ENCODE measurements at regions not wholly inside any gene's neighbourhood (a gene's known extent, or its start where the extent isn't known, plus 50 kb on each side); places are given as distances from the start of the nearest gene placed in this dataset.
A peak's percentile ranks its signal among the peaks of the same experiment; 100 is the strongest.

GRCh38 chr12:89087149-89087825, 265.0 kb downstream of the DUSP6 start:
- Mint-ChIP-seq H3K27ac (no peak overlapping the region), H3K4me1 (peaks cover 25% of the 10 kb centered on the region), H3K27me3 (ENCODE audit: low read depth) (peaks cover 3% of the 10 kb centered on the region), H3K36me3 (ENCODE audit: low read depth) (peaks cover 6% of the 10 kb centered on the region), H3K4me3 (no peak overlapping the region), H3K9me3 (peaks cover 15% of the 10 kb centered on the region)
- no peak for TF ChIP-seq CTCF (IDR thresholded peaks at IDR 0.05; ENCODE audit: unreplicated experiment in 3 of 3)

- Mint-ChIP-seq H3K4me3 (no peak overlapping the region), H3K27me3 (ENCODE audit: low read depth) (peaks cover under 1% of the 10 kb centered on the region), H3K9me3 (peaks cover 8% of the 10 kb centered on the region), H3K4me1 (peaks cover 43% of the 10 kb centered on the region), H3K27ac (no peak overlapping the region), H3K36me3 (ENCODE audit: low read depth) (peaks cover 3% of the 10 kb centered on the region)
- no peak for TF ChIP-seq CTCF (IDR thresholded peaks at IDR 0.05; ENCODE audit: unreplicated experiment in 3 of 3)
Measured at GRCh38 chr12:89085421-89085820, 266.9 kb downstream of the DUSP6 start.

GRCh38 chr12:89084751-89085150, 267.6 kb downstream of the DUSP6 start:
- H3K27me3 Mint-ChIP-seq (ENCODE audit: low read depth), result no peaks in the 10 kb centered on the region
- no peak overlapping the region for H3K4me3 Mint-ChIP-seq
- H3K36me3 Mint-ChIP-seq (ENCODE audit: low read depth), result no peaks in the 10 kb centered on the region
- TF ChIP-seq CTCF (IDR thresholded peaks at IDR 0.05; ENCODE audit: unreplicated experiment in 3 of 3), result no peak
- H3K4me1 Mint-ChIP-seq, result peaks cover 43% of the 10 kb centered on the region
- H3K27ac Mint-ChIP-seq, result no peak overlapping the region
- H3K9me3 Mint-ChIP-seq, result peaks cover 2% of the 10 kb centered on the region

GRCh38 chr12:89083491-89083890, 268.8 kb downstream of the DUSP6 start:
- H3K27ac Mint-ChIP-seq, result no peak overlapping the region
- peaks cover 43% of the 10 kb centered on the region for H3K4me1 Mint-ChIP-seq
- H3K36me3 Mint-ChIP-seq (ENCODE audit: low read depth), result no peaks in the 10 kb centered on the region
- H3K9me3 Mint-ChIP-seq, result no peaks in the 10 kb centered on the region
- no peak overlapping the region for H3K4me3 Mint-ChIP-seq
- no peak for TF ChIP-seq CTCF (IDR thresholded peaks at IDR 0.05; ENCODE audit: unreplicated experiment in 3 of 3)
- no peaks in the 10 kb centered on the region for H3K27me3 Mint-ChIP-seq (ENCODE audit: low read depth)

GRCh38 chr12:89082370-89082753, 269.9 kb downstream of the DUSP6 start:
- no peak overlapping the region for H3K4me3 Mint-ChIP-seq
- no peak for TF ChIP-seq CTCF (IDR thresholded peaks at IDR 0.05; ENCODE audit: unreplicated experiment in 3 of 3)
- no peaks in the 10 kb centered on the region for H3K36me3 Mint-ChIP-seq (ENCODE audit: low read depth)
- H3K9me3 Mint-ChIP-seq, result no peaks in the 10 kb centered on the region
- H3K27me3 Mint-ChIP-seq (ENCODE audit: low read depth), result no peaks in the 10 kb centered on the region
- H3K4me1 Mint-ChIP-seq, result peaks cover 35% of the 10 kb centered on the region
- H3K27ac Mint-ChIP-seq, result peak overlapping the region; percentile 16 to 94 (median 65)

- Mint-ChIP-seq H3K27ac (peak overlapping the region; percentile 63 to 94 (median 65)), H3K27me3 (ENCODE audit: low read depth) (no peaks in the 10 kb centered on the region), H3K36me3 (ENCODE audit: low read depth) (no peaks in the 10 kb centered on the region), H3K9me3 (no peaks in the 10 kb centered on the region), H3K4me3 (no peak overlapping the region), H3K4me1 (peaks cover 32% of the 10 kb centered on the region)
- TF ChIP-seq CTCF (IDR thresholded peaks at IDR 0.05; ENCODE audit: unreplicated experiment in 3 of 3), result no peak
Measured at GRCh38 chr12:89081719-89082369, 270.5 kb downstream of the DUSP6 start.
